Smooth muscle cell (in vitro differentiated cells): ENCODE measurements at regions not wholly inside any gene's neighbourhood (a gene's known extent, or its start where the extent isn't known, plus 50 kb on each side); places are given as distances from the start of the nearest gene placed in this dataset.

ENCODE experiments used
- DNase-seq: peaks from one replicate; lab custom pipeline; 2025; ENCODE audit not compliant: unreplicated experiment; lab: John Stamatoyannopoulos, UW
- H2AFZ ChIP-seq: fragments of 200-600 bp; sonication (generic); 2 replicates; pipeline ENCODE4 v1.6.0; 2016; ENCODE audit warnings: antibody characterized with exemption, low read depth, mild to moderate bottlenecking
- H3F3A ChIP-seq: fragments of 200-600 bp; sonication (generic); 2 replicates; pipeline ENCODE4 v1.6.0; 2017; ENCODE audit warnings: antibody characterized with exemption, low read depth
- H3K27ac ChIP-seq: fragments of 200-600 bp; sonication (generic); 2 replicates; pipeline ENCODE4 v1.5.1; 2016; ENCODE audit warnings: low read depth, mild to moderate bottlenecking
- H3K27me3 ChIP-seq: fragments of 200-600 bp; sonication (generic); 2 replicates; pipeline ENCODE4 v1.6.1; 2016; ENCODE audit warnings: low read depth, mild to moderate bottlenecking
- H3K36me3 ChIP-seq: fragments of 200-600 bp; sonication (generic); 2 replicates; pipeline ENCODE4 v1.5.1; 2016; ENCODE audit warnings: low read depth
- H3K4me1 ChIP-seq: fragments of 200-600 bp; sonication (generic); 2 replicates; pipeline ENCODE4 v1.5.1; 2016; ENCODE audit warnings: low read depth
- H3K4me2 ChIP-seq: fragments of 200-600 bp; sonication (generic); 2 replicates; pipeline ENCODE4 v1.6.0; 2016; ENCODE audit warnings: mild to moderate bottlenecking
- H3K4me3 ChIP-seq: fragments of 200-600 bp; sonication (generic); 2 replicates; pipeline ENCODE4 v1.5.1; 2016; ENCODE audit warnings: mild to moderate bottlenecking
- H3K79me2 ChIP-seq: fragments of 200-600 bp; sonication (generic); 2 replicates; pipeline ENCODE4 v1.6.0; 2016; ENCODE audit warnings: low read depth, mild to moderate bottlenecking
- H3K9ac ChIP-seq: fragments of 200-600 bp; sonication (generic); 2 replicates; pipeline ENCODE4 v1.6.0; 2016; ENCODE audit warnings: low read depth
- H3K9me3 ChIP-seq: fragments of 200-600 bp; sonication (generic); replicated peaks from 2 replicates; pipeline ENCODE4 v1.5.1; 2016; ENCODE audit warnings: low read depth
- H4K20me1 ChIP-seq: fragments of 200-600 bp; sonication (generic); 2 replicates; pipeline ENCODE4 v1.6.0; 2016; ENCODE audit warnings: low read depth
- WGBS: methylation state at CpG from one replicate; pipeline ENCODE4 v1.1.7; 2016; ENCODE audit warnings: low lambda C conversion rate; 5-methylcytosine and 5-hydroxymethylcytosine counted together
- TF ChIP-seq, protein P1 (sequence below): fragments of 200-600 bp; sonication (generic); IDR thresholded peaks from 2 replicates; pipeline ENCODE4 v1.5.1; 2017; ENCODE audit warnings: borderline replicate concordance, mild to moderate bottlenecking, antibody characterized with exemption; ENCODE audit not compliant: insufficient read depth, poor library complexity, severe bottlenecking

DNA sequence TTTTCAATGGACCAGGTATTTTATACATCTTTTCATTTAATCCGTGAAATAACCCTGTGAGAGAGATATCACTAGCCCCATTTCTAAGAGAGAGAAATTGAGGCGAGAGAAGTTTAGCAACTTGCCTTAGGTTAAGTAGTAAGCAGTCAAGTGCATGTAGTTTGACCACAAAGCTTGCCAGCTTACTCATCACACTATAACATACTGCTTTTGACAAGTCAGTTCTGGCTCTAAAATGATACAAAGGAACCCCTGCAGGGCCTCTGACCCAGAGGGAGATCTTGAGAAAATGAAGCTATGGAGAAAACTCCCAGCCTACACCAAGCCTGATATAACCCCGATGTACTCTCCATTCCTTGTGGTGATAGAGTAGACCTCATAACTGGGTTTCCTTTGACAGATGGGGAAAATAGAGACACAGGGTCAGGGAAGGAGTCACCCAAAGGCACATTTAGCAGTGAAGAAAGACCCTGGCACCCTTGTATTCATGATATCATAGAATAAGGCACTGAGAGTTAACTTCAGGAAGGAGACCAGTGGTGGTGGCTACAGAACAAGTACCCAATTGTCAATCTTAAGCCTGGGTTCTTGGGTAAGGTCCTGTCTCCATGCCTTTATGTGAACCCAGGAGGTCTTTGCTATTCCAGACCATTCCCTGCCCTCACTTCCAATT is 60.2 kb upstream of the MSN start:
- no peak for DNase-seq
- Histone ChIP-seq H3K36me3 (no peaks in the 10 kb centered on the region), H3F3A (no peaks in the 10 kb centered on the region), H3K4me1 (no peaks in the 10 kb centered on the region), H3K27ac (no peak overlapping the region), H3K27me3 (no peaks in the 10 kb centered on the region), H4K20me1 (no peaks in the 10 kb centered on the region), H3K4me3 (no peak overlapping the region), H2AFZ (no peak overlapping the region), H3K9me3 (no peaks in the 10 kb centered on the region), H3K9ac (no peak overlapping the region), H3K79me2 (no peaks in the 10 kb centered on the region), H3K4me2 (no peak overlapping the region)
- WGBS, result 65% methylated on average over 3 of the region's 3 CpGs
- TF ChIP-seq, protein P1, sequence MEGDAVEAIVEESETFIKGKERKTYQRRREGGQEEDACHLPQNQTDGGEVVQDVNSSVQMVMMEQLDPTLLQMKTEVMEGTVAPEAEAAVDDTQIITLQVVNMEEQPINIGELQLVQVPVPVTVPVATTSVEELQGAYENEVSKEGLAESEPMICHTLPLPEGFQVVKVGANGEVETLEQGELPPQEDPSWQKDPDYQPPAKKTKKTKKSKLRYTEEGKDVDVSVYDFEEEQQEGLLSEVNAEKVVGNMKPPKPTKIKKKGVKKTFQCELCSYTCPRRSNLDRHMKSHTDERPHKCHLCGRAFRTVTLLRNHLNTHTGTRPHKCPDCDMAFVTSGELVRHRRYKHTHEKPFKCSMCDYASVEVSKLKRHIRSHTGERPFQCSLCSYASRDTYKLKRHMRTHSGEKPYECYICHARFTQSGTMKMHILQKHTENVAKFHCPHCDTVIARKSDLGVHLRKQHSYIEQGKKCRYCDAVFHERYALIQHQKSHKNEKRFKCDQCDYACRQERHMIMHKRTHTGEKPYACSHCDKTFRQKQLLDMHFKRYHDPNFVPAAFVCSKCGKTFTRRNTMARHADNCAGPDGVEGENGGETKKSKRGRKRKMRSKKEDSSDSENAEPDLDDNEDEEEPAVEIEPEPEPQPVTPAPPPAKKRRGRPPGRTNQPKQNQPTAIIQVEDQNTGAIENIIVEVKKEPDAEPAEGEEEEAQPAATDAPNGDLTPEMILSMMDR, result no peak

DNA sequence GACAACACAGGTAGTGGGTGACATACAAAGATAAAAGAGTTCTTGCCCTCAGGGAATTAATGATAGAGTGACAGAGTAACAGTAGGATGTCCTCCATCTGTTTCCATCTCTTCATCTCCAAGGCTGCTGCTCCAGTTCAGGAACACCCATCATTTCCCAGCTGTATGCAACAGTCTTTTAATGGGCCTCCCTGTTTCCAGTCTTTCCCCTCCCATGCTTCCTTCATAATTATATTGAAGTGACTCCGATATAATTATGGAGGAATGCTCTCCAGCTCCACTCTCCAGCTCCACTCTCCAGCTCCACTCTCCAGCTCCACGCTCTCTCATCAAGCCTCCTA is 65.3 kb upstream of the MSN start:
- H3K4me1 ChIP-seq, result no peaks in the 10 kb centered on the region
- H3K36me3 ChIP-seq, result no peaks in the 10 kb centered on the region
- H3K27me3 ChIP-seq, result no peaks in the 10 kb centered on the region
- no peak overlapping the region for H3K9ac ChIP-seq
- WGBS, result 78% methylated on average over 2 of the region's 2 CpGs
- H4K20me1 ChIP-seq, result no peaks in the 10 kb centered on the region
- no peak overlapping the region for H3K4me3 ChIP-seq
- no peak overlapping the region for H2AFZ ChIP-seq
- H3K79me2 ChIP-seq, result no peaks in the 10 kb centered on the region
- no peak overlapping the region for H3K4me2 ChIP-seq
- H3K27ac ChIP-seq, result peak overlapping the region; percentile 65
- no peaks in the 10 kb centered on the region for H3K9me3 ChIP-seq
- TF ChIP-seq, protein P1, result no peak
- DNase-seq, result no peak
- peaks cover 4% of the 10 kb centered on the region for H3F3A ChIP-seq

DNA sequence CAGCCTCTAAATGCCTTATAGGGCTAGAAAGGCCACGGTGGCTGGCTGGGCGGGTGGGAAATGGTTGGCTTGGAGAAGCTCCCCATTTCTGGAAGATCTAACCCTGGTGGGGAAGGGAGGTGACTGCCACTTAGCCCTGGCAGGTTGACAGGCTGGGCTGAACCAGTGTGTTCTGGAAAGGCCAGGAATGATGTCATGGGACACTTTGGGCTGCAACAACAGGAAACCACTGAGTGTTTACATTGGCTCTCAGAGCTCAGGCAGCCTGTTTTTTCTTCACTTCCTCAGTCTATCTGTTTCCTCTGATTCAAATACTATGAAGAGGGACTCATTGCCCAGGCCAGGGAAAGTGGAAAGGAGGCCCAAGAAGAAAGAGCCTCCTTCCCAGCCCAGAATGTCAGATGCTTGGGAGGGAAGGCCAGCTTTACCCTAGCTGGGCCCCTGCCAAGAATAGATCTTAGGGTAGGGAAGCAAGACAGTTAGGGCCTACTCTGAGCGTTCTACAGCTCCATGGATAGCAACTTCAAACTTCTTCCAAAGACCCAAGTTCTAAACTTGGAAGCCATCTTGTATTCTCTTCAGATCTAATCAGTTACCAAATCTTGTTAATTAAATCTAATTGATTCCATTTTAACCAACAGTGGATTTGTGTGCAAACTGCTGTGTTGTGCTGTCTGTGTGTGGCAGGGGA is 65.8 kb upstream of the MSN start:
- Histone ChIP-seq H3K36me3 (no peaks in the 10 kb centered on the region), H3K4me3 (no peak overlapping the region), H3K79me2 (no peaks in the 10 kb centered on the region), H3K9me3 (no peaks in the 10 kb centered on the region), H3K9ac (no peak overlapping the region), H3K27me3 (no peaks in the 10 kb centered on the region), H3K4me1 (peaks cover 3% of the 10 kb centered on the region), H2AFZ (no peak overlapping the region), H4K20me1 (no peaks in the 10 kb centered on the region), H3K4me2 (no peak overlapping the region), H3K27ac (peak overlapping the region; percentile 65), H3F3A (peaks cover 7% of the 10 kb centered on the region)
- WGBS, result 66% methylated on average over 3 of the region's 3 CpGs
- no peak for DNase-seq
- TF ChIP-seq, protein P1, result no peak

DNA sequence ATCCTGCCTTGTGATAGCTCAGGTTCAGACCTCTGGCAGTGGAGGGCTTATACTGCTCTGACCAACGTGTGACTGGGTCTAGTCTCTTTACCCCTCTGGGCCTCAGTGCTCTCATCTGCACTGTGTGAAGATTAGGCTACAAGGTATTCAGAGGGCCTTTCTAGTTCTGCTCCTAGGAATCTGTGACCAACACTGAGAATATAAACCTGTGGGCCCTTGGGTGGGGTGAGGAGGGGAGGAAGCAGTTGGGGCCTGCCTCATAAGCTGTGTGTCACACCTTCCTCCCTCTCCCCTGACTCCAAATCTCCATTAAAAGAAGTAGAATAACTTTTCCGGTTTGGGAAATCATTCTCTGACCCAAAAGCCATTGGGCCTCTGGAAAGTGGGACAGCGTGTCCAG is 66.3 kb upstream of the MSN start:
- Histone ChIP-seq H3K27me3 (no peaks in the 10 kb centered on the region), H2AFZ (no peak overlapping the region), H3K36me3 (no peaks in the 10 kb centered on the region), H3K4me2 (no peak overlapping the region), H3F3A (peaks cover 7% of the 10 kb centered on the region), H4K20me1 (no peaks in the 10 kb centered on the region), H3K27ac (peak overlapping the region; percentile 65), H3K4me3 (no peak overlapping the region), H3K9me3 (no peaks in the 10 kb centered on the region), H3K4me1 (peaks cover 3% of the 10 kb centered on the region), H3K9ac (peak overlapping the region; percentile 47), H3K79me2 (no peaks in the 10 kb centered on the region)
- TF ChIP-seq, protein P1, result no peak
- no peak for DNase-seq
- 53% methylated on average over 3 of the region's 3 CpGs for WGBS
